HCT116 (cell line): ENCODE measurements at regions not wholly inside any gene's neighbourhood (a gene's known extent, or its start where the extent isn't known, plus 50 kb on each side); places are given as distances from the start of the nearest gene placed in this dataset.

Experiments
- ATAC-seq: fragments of 200-7000 bp; cut with Tn5 transposase; 2 replicates; pipeline ENCODE4 v1.9.1; 2020; ENCODE audit warnings: mild to moderate bottlenecking, moderate library complexity
- BruUV-seq: library from RNA; stranded (reverse); fragments of 400-500 nt; replicated peaks from 2 replicates; lab custom pipeline; 2021; lab: Mats Ljungman, UMichigan
- CTCF ChIA-PET: fragments of 300-600 bp; sonication (Branson Sonifier 250); formaldehyde crosslinking; loops from one replicate; lab custom pipeline; 2021; ENCODE audit warnings: antibody characterized with exemption; lab: Charles Lee
- POLR2A ChIA-PET: fragments of 300-600, 350-600 bp; sonication (Branson Sonifier 250); formaldehyde crosslinking; loops from one replicate; lab custom pipeline; 2021; ENCODE audit warnings: antibody characterized with exemption; lab: Charles Lee
- RAD21 ChIA-PET, 2 experiments: fragments of 300-600 bp; sonication (Branson Sonifier 250); formaldehyde crosslinking; loops; one replicate each; lab custom pipeline; 2023; ENCODE audit warnings: low total read pairs in 2 of 2; ENCODE audit not compliant: uncharacterized antibody in 2 of 2, unreplicated experiment in 2 of 2, low non-redundant PET in 1 of 2; lab: Charles Lee
- DNase-seq: peaks from one replicate; pipeline ENCODE4 v3.0.0-alpha.2; 2010; ENCODE audit warnings: low read depth, low spot score
- H2AFZ ChIP-seq: fragments of 200-600 bp; shearing (Covaris generic), sonication (generic); 2 replicates; pipeline ENCODE4 v1.6.1; 2017; ENCODE audit warnings: low read depth, mixed run types, mixed read lengths, antibody characterized with exemption, low read length; ENCODE audit not compliant: poor library complexity, severe bottlenecking
- H3K27ac ChIP-seq: 2 replicates; pipeline ENCODE4 v1.5.1; 2012; ENCODE audit warnings: low read depth, low read length
- H3K27me3 ChIP-seq: fragments of 200-600 bp; sonication (generic); 2 replicates; pipeline ENCODE4 v1.6.1; 2016; ENCODE audit warnings: mixed run types, low read length, mixed read lengths; ENCODE audit not compliant: insufficient read depth
- H3K36me3 ChIP-seq, 2 experiments: fragments of 200-500 bp in 1 of 2; fragments of 200-600 bp in 1 of 2; sonication (Bioruptor generic) in 1 of 2; sonication (generic) in 1 of 2; 2 replicates each; pipeline versions ENCODE4 v1.5.1 to v1.6.1; 2014 to 2016; ENCODE audit warnings: low read length in 2 of 2, inconsistent platforms in 1 of 2, mixed read lengths in 1 of 2, mixed run types in 1 of 2; ENCODE audit not compliant: insufficient read depth in 2 of 2, control insufficient read depth in 1 of 2
- H3K4me1 ChIP-seq, 2 experiments: fragments of 200-600 bp in 1 of 2; sonication (generic) in 1 of 2; 2 replicates each; pipeline versions ENCODE4 v1.5.1 to v1.6.1; 2012 to 2017; ENCODE audit warnings: low read length in 2 of 2, inconsistent platforms in 1 of 2, mild to moderate bottlenecking in 1 of 2, mixed read lengths in 1 of 2, mixed run types in 1 of 2, moderate library complexity in 1 of 2; ENCODE audit not compliant: insufficient read depth in 2 of 2, control insufficient read depth in 1 of 2
- H3K4me2 ChIP-seq: fragments of 200-600 bp; sonication (generic); 2 replicates; pipeline ENCODE4 v1.6.1; 2017; ENCODE audit warnings: mixed run types, low read length, mixed read lengths
- H3K4me3 ChIP-seq, 2 experiments: fragments of 200-600 bp in 1 of 2; sonication (generic) in 1 of 2; replicated peaks in 1 of 2; 2 replicates each; pipeline ENCODE4 v1.5.1; 2011 to 2016; ENCODE audit warnings: low read length in 2 of 2, control low read depth in 1 of 2, low read depth in 1 of 2, mild to moderate bottlenecking in 1 of 2, mixed read lengths in 1 of 2, mixed run types in 1 of 2
- H3K79me2 ChIP-seq: fragments of 200-600 bp; sonication (generic); 2 replicates; pipeline ENCODE4 v1.6.1; 2017; ENCODE audit warnings: mild to moderate bottlenecking, mixed run types, low read length, moderate library complexity, mixed read lengths; ENCODE audit not compliant: insufficient read depth
- H3K9ac ChIP-seq: fragments of 200-600 bp; sonication (generic); 2 replicates; pipeline ENCODE4 v1.6.1; 2016; ENCODE audit warnings: low read length, mixed read lengths
- H3K9me2 ChIP-seq: fragments of 200-600 bp; sonication (generic), shearing (Covaris generic); 2 replicates; pipeline ENCODE4 v1.6.1; 2017; ENCODE audit warnings: mixed run types, mild to moderate bottlenecking, moderate library complexity; ENCODE audit not compliant: insufficient read depth
- H3K9me3 ChIP-seq, 2 experiments: fragments of 200-500 bp in 1 of 2; fragments of 200-600 bp in 1 of 2; sonication (Bioruptor generic) in 1 of 2; sonication (generic) in 1 of 2; 2 replicates each; pipeline ENCODE4 v1.6.1; 2014 to 2017; ENCODE audit warnings: low read length in 2 of 2, mixed read lengths in 2 of 2, inconsistent platforms in 1 of 2, low read depth in 1 of 2, mild to moderate bottlenecking in 1 of 2, mixed run types in 1 of 2, moderate library complexity in 1 of 2; ENCODE audit not compliant: control insufficient read depth in 1 of 2, insufficient read depth in 1 of 2
- H4K20me1 ChIP-seq: fragments of 200-600 bp; sonication (generic), shearing (Covaris generic); 2 replicates; pipeline ENCODE4 v1.6.1; 2017; ENCODE audit warnings: mixed run types, mild to moderate bottlenecking, moderate library complexity; ENCODE audit not compliant: insufficient read depth
- CBX3 ChIP-seq: IDR thresholded peaks from 2 replicates; pipeline ENCODE4 v1.6.1; 2012; ENCODE audit warnings: low read depth
- CTCF ChIP-seq, 3 experiments: fragments of 200-600 bp in 1 of 3; sonication (generic) in 1 of 3; IDR thresholded peaks in 2 of 3; conservative IDR thresholded peaks in 1 of 3; 2 replicates each; pipeline ENCODE4 v1.5.1; 2012 to 2017; ENCODE audit warnings: low read depth in 2 of 3, low read length in 2 of 3, antibody characterized with exemption in 1 of 3, borderline replicate concordance in 1 of 3, control low read depth in 1 of 3, mild to moderate bottlenecking in 1 of 3, mixed read lengths in 1 of 3, mixed run types in 1 of 3, moderate library complexity in 1 of 3; ENCODE audit not compliant: insufficient read depth in 1 of 3
- ELF1 ChIP-seq: IDR thresholded peaks from 2 replicates; pipeline ENCODE4 v1.6.1; 2012; ENCODE audit warnings: low read depth, borderline replicate concordance
- EZH2phosphoT487 ChIP-seq: fragments of 200-600 bp; IDR thresholded peaks from 2 replicates; pipeline ENCODE4 v1.6.1; 2018; ENCODE audit warnings: antibody characterized with exemption, borderline replicate concordance
- YY1 ChIP-seq: IDR thresholded peaks from 2 replicates; pipeline ENCODE4 v1.6.1; 2011; ENCODE audit warnings: low read length, low read depth, moderate library complexity, mild to moderate bottlenecking; ENCODE audit not compliant: insufficient replicate concordance; ENCODE audit errors: extremely low read depth
- ZBTB33 ChIP-seq: IDR thresholded peaks from 2 replicates; pipeline ENCODE4 v1.6.1; 2011; ENCODE audit warnings: mild to moderate bottlenecking, low read length, moderate library complexity; ENCODE audit not compliant: insufficient replicate concordance; ENCODE audit errors: extremely low read depth
- ZNF274 ChIP-seq: fragments of 200-500 bp; sonication (Bioruptor generic); IDR thresholded peaks from 2 replicates; pipeline ENCODE4 v1.6.1; 2014; ENCODE audit warnings: mild to moderate bottlenecking, low read depth, low read length, inconsistent platforms
- intact Hi-C: fragments of 100-400 bp; cut with micrococcal nuclease; formaldehyde crosslinking; loops from 2 replicates; pipeline ENCODE4 v1.10.0; 2022

- TF ChIP-seq CTCF (IDR thresholded peaks at IDR 0.05 in 2 of 3, conservative IDR thresholded peaks at IDR 0.05 in 1 of 3; ENCODE audit: borderline replicate concordance in 1 of 3, insufficient read depth in 1 of 3, low read depth in 2 of 3, low read length in 2 of 3): no peak
Measured at GRCh38 chr13:50094615-50095293, 79.5 kb downstream of the KCNRG start (continued).

- H3K9ac ChIP-seq: no peak overlapping the region
- no peak overlapping the region for H3K4me2 ChIP-seq
- ATAC-seq (no peak), DNase-seq (no peak)
- H3K9me2 ChIP-seq: no peaks in the 10 kb centered on the region
- no peak overlapping the region for H3K4me3 ChIP-seq
- no peaks in the 10 kb centered on the region for H4K20me1 ChIP-seq
- POLR2A ChIA-PET: no interaction called here
- peaks cover 0 to 24% of the 10 kb centered on the region in 2 experiments; a peak in 2 of 4 replicates for H3K36me3 ChIP-seq
- peaks cover 66% of the 10 kb centered on the region for H3K79me2 ChIP-seq
- RAD21 ChIA-PET: no interaction called here
- TF ChIP-seq EZH2phosphoT487 (no peak), CBX3 (peak; percentile 59; the same call in 1 of the 2 replicates)
- no peak overlapping the region for H2AFZ ChIP-seq
- peaks cover 0 to 16% of the 10 kb centered on the region in 2 experiments; a peak in 1 of 4 replicates for H3K9me3 ChIP-seq
- no peaks in the 10 kb centered on the region for H3K27me3 ChIP-seq
- no peaks in the 10 kb centered on the region for H3K4me1 ChIP-seq
- CTCF ChIA-PET: no interaction called here
- H3K27ac ChIP-seq: no peak overlapping the region
- intact Hi-C loops: no loop called here
- no TSS peak for BruUV-seq
Measured at GRCh38 chr13:50098693-50099092, 83.4 kb downstream of the KCNRG start.

- no peak for DNase-seq
- no peak overlapping the region for H3K9ac ChIP-seq
- peaks cover 0 to 24% of the 10 kb centered on the region in 2 experiments; a peak in 2 of 4 replicates for H3K36me3 ChIP-seq
- no TSS peak for BruUV-seq
- RAD21 ChIA-PET: no interaction called here
- H3K27ac ChIP-seq: no peak overlapping the region
- intact Hi-C loops: no loop called here
- no peak overlapping the region for H3K4me2 ChIP-seq
- no peaks in the 10 kb centered on the region for H3K4me1 ChIP-seq
- peaks cover 0 to 16% of the 10 kb centered on the region in 2 experiments; a peak in 1 of 4 replicates for H3K9me3 ChIP-seq
- no peaks in the 10 kb centered on the region for H3K27me3 ChIP-seq
- peaks cover 65% of the 10 kb centered on the region for H3K79me2 ChIP-seq
- TF ChIP-seq CTCF (IDR thresholded peaks at IDR 0.05 in 2 of 3, conservative IDR thresholded peaks at IDR 0.05 in 1 of 3; ENCODE audit: borderline replicate concordance in 1 of 3, insufficient read depth in 1 of 3, low read depth in 2 of 3, low read length in 2 of 3): no peak
- no peak for TF ChIP-seq ZNF274
- TF ChIP-seq EZH2phosphoT487: no peak
- TF ChIP-seq ZBTB33: no peak
- TF ChIP-seq YY1: no peak
- TF ChIP-seq ELF1: no peak
- H3K4me3 ChIP-seq: no peak overlapping the region
- H2AFZ ChIP-seq: no peak overlapping the region
- no peak for ATAC-seq
- CTCF ChIA-PET: no interaction called here
- no peaks in the 10 kb centered on the region for H4K20me1 ChIP-seq
- H3K9me2 ChIP-seq: no peaks in the 10 kb centered on the region
- POLR2A ChIA-PET: no interaction called here
Measured at GRCh38 chr13:50099473-50099872, 84.2 kb downstream of the KCNRG start.
